ENCODE measurements at regions not wholly inside any gene's neighbourhood (a gene's known extent, or its start where the extent isn't known, plus 50 kb on each side); places are given as distances from the start of the nearest gene placed in this dataset.
"Not testable (repeated sequence)": the region's sequence is repeated elsewhere in the genome, so short reads cannot be mapped to it uniquely, and the experiment has no call there.

- Histone ChIP-seq H2AFZ (no peak overlapping the region), H3K79me2 (no peaks in the 10 kb centered on the region), H3K36me3 (ENCODE audit: control insufficient read depth, insufficient read depth, low read length) (no peaks in the 10 kb centered on the region), H3K27me3 (ENCODE audit: control insufficient read depth, insufficient read depth, low read length) (no peaks in the 10 kb centered on the region), H3K27ac (no peak overlapping the region), H3K9me3 (ENCODE audit: control insufficient read depth, low read length) (no peaks in the 10 kb centered on the region), H3K4me1 (no peaks in the 10 kb centered on the region), H3K9ac (no peak overlapping the region), H3K4me3 (ENCODE audit: low read depth, low read length) (no peak overlapping the region), H3K4me2 (ENCODE audit: low read length) (no peak overlapping the region)
- TF ChIP-seq CTCF (IDR thresholded peaks at IDR 0.05), result no peak
Measured at GRCh38 chr12:131536766-131537165, 174.1 kb upstream of the SFSWAP start.

- no peak overlapping the region for H2AFZ ChIP-seq
- H3K79me2 ChIP-seq, result no peaks in the 10 kb centered on the region
- TF ChIP-seq CTCF (IDR thresholded peaks at IDR 0.05), result no peak
- no peaks in the 10 kb centered on the region for H3K4me1 ChIP-seq
- no peak overlapping the region for H3K27ac ChIP-seq
- no peaks in the 10 kb centered on the region for H3K36me3 ChIP-seq (ENCODE audit: control insufficient read depth, insufficient read depth, low read length)
- no peak overlapping the region for H3K4me2 ChIP-seq (ENCODE audit: low read length)
- H3K4me3 ChIP-seq (ENCODE audit: low read depth, low read length), result no peak overlapping the region
- no peaks in the 10 kb centered on the region for H3K9me3 ChIP-seq (ENCODE audit: control insufficient read depth, low read length)
- H3K9ac ChIP-seq, result no peak overlapping the region
- no peaks in the 10 kb centered on the region for H3K27me3 ChIP-seq (ENCODE audit: control insufficient read depth, insufficient read depth, low read length)
Measured at GRCh38 chr12:131537267-131537958, 173.5 kb upstream of the SFSWAP start.

DNA sequence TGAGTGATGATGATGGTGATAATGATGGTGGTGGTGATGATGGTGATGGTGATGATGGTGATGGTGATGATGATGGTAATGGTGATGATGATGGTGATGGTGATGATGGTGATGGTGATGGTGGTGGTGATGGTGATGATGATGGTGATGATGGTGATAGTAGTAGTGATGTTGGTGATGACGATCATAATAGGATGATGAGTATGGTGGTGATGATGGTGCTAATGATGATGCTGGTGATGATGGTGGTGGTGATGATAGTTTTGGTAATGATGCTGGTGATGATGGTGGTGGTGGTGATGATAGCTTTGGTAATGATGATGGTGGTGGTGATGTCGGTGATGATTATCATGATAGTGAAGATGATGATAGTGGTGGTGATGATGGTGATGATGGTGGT lies 171.5 kb upstream of the SFSWAP start:
- no peak overlapping the region for H3K4me3 ChIP-seq (ENCODE audit: low read depth, low read length)
- H3K27ac ChIP-seq, result no peak overlapping the region
- no peaks in the 10 kb centered on the region for H3K79me2 ChIP-seq
- H2AFZ ChIP-seq, result no peak overlapping the region
- H3K36me3 ChIP-seq (ENCODE audit: control insufficient read depth, insufficient read depth, low read length), result no peaks in the 10 kb centered on the region
- H3K4me1 ChIP-seq, result no peaks in the 10 kb centered on the region
- H3K9ac ChIP-seq, result no peak overlapping the region
- H3K4me2 ChIP-seq (ENCODE audit: low read length), result no peak overlapping the region
- no peaks in the 10 kb centered on the region for H3K9me3 ChIP-seq (ENCODE audit: control insufficient read depth, low read length)
- no peaks in the 10 kb centered on the region for H3K27me3 ChIP-seq (ENCODE audit: control insufficient read depth, insufficient read depth, low read length)
- no peak for TF ChIP-seq CTCF (IDR thresholded peaks at IDR 0.05)

DNA sequence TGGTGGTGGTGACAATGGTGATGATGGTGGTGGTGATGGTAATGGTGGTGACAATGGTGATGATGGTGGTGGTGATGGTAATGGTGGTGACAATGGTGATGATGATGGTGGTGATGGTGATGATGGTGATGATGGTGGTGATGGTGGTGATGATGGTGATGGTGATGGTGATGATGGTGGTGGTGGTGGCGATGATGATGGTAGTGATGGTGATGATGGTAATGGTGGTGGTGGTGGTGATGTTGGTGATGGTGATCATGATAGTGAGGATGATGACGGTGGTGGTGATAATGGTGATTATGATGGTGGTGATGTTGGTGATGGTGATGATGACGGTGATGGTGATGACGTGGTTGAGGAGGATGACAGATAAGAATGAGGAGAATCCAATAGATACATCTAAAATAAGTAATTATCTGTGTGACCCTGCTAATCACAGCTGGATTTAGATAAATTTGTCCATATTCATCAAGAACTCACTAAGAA lies 170.7 kb upstream of the SFSWAP start:
- Histone ChIP-seq H3K9me3 (ENCODE audit: control insufficient read depth, low read length) (no peaks in the 10 kb centered on the region), H3K27ac (no peak overlapping the region), H3K4me1 (no peaks in the 10 kb centered on the region), H3K9ac (no peak overlapping the region), H3K36me3 (ENCODE audit: control insufficient read depth, insufficient read depth, low read length) (no peaks in the 10 kb centered on the region), H3K79me2 (no peaks in the 10 kb centered on the region), H2AFZ (no peak overlapping the region), H3K27me3 (ENCODE audit: control insufficient read depth, insufficient read depth, low read length) (no peaks in the 10 kb centered on the region), H3K4me3 (ENCODE audit: low read depth, low read length) (no peak overlapping the region), H3K4me2 (ENCODE audit: low read length) (no peak overlapping the region)
- no peak for TF ChIP-seq CTCF (IDR thresholded peaks at IDR 0.05)

DNA sequence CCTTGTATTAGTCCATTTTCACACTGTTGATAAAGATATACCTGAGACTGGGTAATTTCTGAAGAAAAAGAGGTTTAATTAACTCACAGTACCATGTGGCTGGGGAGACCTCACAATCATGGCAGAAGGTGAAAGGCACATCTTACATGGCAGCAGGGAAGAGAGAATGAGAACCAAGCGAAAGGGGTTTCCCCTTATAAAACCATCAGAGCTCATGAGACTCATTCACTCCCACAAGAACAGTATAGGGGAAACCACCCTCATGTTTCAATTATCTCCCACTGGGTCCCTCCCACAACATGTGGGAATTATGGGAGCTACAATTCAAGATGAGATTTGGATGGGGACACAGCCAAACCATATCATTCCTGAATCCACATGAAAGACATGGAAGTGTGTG lies 169.4 kb upstream of the SFSWAP start:
- not testable (repeated sequence) for H3K36me3 ChIP-seq (ENCODE audit: control insufficient read depth, insufficient read depth, low read length); H3K4me1 ChIP-seq; H3K4me2 ChIP-seq (ENCODE audit: low read length); H3K79me2 ChIP-seq; H3K9ac ChIP-seq; H2AFZ ChIP-seq; H3K27me3 ChIP-seq (ENCODE audit: control insufficient read depth, insufficient read depth, low read length); H3K9me3 ChIP-seq (ENCODE audit: control insufficient read depth, low read length); H3K4me3 ChIP-seq (ENCODE audit: low read depth, low read length); H3K27ac ChIP-seq

Data from parathyroid adenoma (tissue), 2 donors.